Hepatocyte (in vitro differentiated cells): ENCODE measurements at regions not wholly inside any gene's neighbourhood (a gene's known extent, or its start where the extent isn't known, plus 50 kb on each side); places are given as distances from the start of the nearest gene placed in this dataset.

Source experiments
- DNase-seq: peaks from one replicate; pipeline ENCODE4 v3.0.0-alpha.2; 2016; ENCODE audit warnings: low spot score
- H2AFZ ChIP-seq: fragments of 200-600 bp; sonication (generic); 2 replicates; pipeline ENCODE4 v1.6.0; 2016; ENCODE audit warnings: antibody characterized with exemption, mild to moderate bottlenecking
- H3K27ac ChIP-seq: fragments of 200-600 bp; sonication (generic); 2 replicates; pipeline ENCODE4 v1.5.1; 2016; ENCODE audit warnings: mild to moderate bottlenecking
- H3K27me3 ChIP-seq: fragments of 200-600 bp; sonication (generic); 2 replicates; pipeline ENCODE4 v1.6.1; 2016
- H3K36me3 ChIP-seq: fragments of 200-600 bp; sonication (generic); replicated peaks from 2 replicates; pipeline ENCODE4 v1.5.1; 2016; ENCODE audit warnings: low read depth; ENCODE audit not compliant: insufficient read depth
- H3K4me1 ChIP-seq: fragments of 200-600 bp; sonication (generic); 2 replicates; pipeline ENCODE4 v1.5.1; 2016; ENCODE audit warnings: mild to moderate bottlenecking, moderate library complexity; ENCODE audit not compliant: insufficient read depth
- H3K4me2 ChIP-seq: fragments of 200-600 bp; sonication (generic); 2 replicates; pipeline ENCODE4 v1.6.0; 2016
- H3K4me3 ChIP-seq: fragments of 200-600 bp; sonication (generic); 2 replicates; pipeline ENCODE4 v1.5.1; 2016; ENCODE audit warnings: mild to moderate bottlenecking
- H3K79me2 ChIP-seq: fragments of 200-600 bp; sonication (generic); 2 replicates; pipeline ENCODE4 v1.6.0; 2017; ENCODE audit warnings: mild to moderate bottlenecking
- H3K9me2 ChIP-seq: fragments of 200-600 bp; sonication (generic); replicated peaks from 2 replicates; pipeline ENCODE4 v1.6.0; 2017; ENCODE audit warnings: mild to moderate bottlenecking; ENCODE audit not compliant: insufficient read depth
- H3K9me3 ChIP-seq: fragments of 200-600 bp; sonication (generic); 2 replicates; pipeline ENCODE4 v1.5.1; 2016; ENCODE audit warnings: low read depth, mild to moderate bottlenecking
- H4K20me1 ChIP-seq: fragments of 200-600 bp; sonication (generic); 2 replicates; pipeline ENCODE4 v1.6.0; 2016; ENCODE audit warnings: mild to moderate bottlenecking; ENCODE audit not compliant: insufficient read depth, poor library complexity, severe bottlenecking
- EZH2 ChIP-seq: fragments of 200-600 bp; sonication (generic); IDR thresholded peaks from 2 replicates; pipeline ENCODE4 v1.6.1; 2016; ENCODE audit warnings: antibody characterized with exemption, mild to moderate bottlenecking, borderline replicate concordance
- EZH2phosphoT487 ChIP-seq: fragments of 200-600 bp; sonication (generic); IDR thresholded peaks from one replicate; pipeline ENCODE4 v1.6.1; 2018; ENCODE audit warnings: antibody characterized with exemption, mild to moderate bottlenecking, low read depth, moderate library complexity; ENCODE audit not compliant: unreplicated experiment, severe bottlenecking
- WGBS: methylation state at CpG from one replicate; pipeline ENCODE4 v1.1.6; 2016; ENCODE audit warnings: low lambda C conversion rate; ENCODE audit errors: missing lambda C conversion rate; 5-methylcytosine and 5-hydroxymethylcytosine counted together
- TF ChIP-seq, protein P1 (sequence below): fragments of 200-600 bp; sonication (generic); IDR thresholded peaks from 2 replicates; pipeline ENCODE4 v1.5.1; 2016; ENCODE audit warnings: antibody characterized with exemption, mild to moderate bottlenecking; ENCODE audit not compliant: poor library complexity

DNA sequence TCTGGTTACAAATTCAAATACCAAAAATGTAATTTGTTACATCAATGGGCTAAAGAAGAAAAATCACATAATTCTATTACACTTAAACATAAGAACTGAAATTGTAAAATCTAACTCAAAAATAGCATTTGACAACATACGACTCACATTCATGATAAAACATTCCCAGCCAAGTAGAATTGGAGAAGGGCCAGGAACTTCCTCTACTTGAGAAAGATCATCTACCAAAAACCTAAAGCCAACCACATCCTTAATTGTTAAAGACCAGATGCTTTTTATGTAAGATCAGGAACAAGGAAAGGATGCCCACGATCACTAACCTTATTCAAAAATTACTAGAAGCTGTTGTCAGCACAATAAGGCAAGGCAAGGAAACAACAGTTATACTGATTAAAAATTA is 1819.8 kb upstream of the C9orf72 start:
- no peaks in the 10 kb centered on the region for H4K20me1 ChIP-seq
- 93% methylated on average over 2 of the region's 2 CpGs for WGBS
- DNase-seq = no peak

DNA sequence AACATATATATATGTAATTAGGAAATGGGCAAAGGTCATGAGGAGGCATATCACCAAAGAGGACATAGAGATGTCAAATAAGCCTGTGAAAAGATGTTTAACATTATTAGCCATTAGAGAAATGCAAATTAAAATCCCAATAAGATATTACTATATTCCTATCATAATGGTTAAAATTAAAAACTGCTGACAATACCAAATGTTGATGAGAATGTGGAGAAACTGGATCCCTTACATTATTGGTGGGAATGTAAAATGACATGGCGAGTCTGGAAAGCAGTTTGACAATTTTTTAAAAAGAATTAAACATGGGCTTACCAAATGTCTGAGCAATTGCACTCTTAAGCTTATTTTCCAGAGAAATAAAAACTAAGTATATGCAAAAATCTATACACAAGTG is 1821.6 kb upstream of the C9orf72 start:
- Histone ChIP-seq H3K9me3 (no peaks in the 10 kb centered on the region), H3K36me3 (no peaks in the 10 kb centered on the region), H3K4me2 (no peak overlapping the region), H3K4me3 (no peak overlapping the region), H3K27ac (no peak overlapping the region), H2AFZ (no peak overlapping the region), H4K20me1 (no peaks in the 10 kb centered on the region), H3K27me3 (no peaks in the 10 kb centered on the region), H3K79me2 (no peaks in the 10 kb centered on the region), H3K4me1 (no peaks in the 10 kb centered on the region), H3K9me2 (no peaks in the 10 kb centered on the region)
- no peak for DNase-seq
- 92% methylated on average over 1 of the region's 1 CpG for WGBS
- TF ChIP-seq EZH2 (no peak), EZH2phosphoT487 (no peak)
- TF ChIP-seq, protein P1, sequence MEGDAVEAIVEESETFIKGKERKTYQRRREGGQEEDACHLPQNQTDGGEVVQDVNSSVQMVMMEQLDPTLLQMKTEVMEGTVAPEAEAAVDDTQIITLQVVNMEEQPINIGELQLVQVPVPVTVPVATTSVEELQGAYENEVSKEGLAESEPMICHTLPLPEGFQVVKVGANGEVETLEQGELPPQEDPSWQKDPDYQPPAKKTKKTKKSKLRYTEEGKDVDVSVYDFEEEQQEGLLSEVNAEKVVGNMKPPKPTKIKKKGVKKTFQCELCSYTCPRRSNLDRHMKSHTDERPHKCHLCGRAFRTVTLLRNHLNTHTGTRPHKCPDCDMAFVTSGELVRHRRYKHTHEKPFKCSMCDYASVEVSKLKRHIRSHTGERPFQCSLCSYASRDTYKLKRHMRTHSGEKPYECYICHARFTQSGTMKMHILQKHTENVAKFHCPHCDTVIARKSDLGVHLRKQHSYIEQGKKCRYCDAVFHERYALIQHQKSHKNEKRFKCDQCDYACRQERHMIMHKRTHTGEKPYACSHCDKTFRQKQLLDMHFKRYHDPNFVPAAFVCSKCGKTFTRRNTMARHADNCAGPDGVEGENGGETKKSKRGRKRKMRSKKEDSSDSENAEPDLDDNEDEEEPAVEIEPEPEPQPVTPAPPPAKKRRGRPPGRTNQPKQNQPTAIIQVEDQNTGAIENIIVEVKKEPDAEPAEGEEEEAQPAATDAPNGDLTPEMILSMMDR = no peak

More for the DNA sequence above, 1819.8 kb upstream of the C9orf72 start:
- H3K4me1 ChIP-seq = no peaks in the 10 kb centered on the region
- no peak overlapping the region for H3K27ac ChIP-seq
- H3K9me3 ChIP-seq = no peaks in the 10 kb centered on the region
- no peaks in the 10 kb centered on the region for H3K9me2 ChIP-seq
- H3K4me3 ChIP-seq = no peak overlapping the region
- H3K36me3 ChIP-seq = no peaks in the 10 kb centered on the region
- H2AFZ ChIP-seq = no peak overlapping the region
- H3K4me2 ChIP-seq = no peak overlapping the region
- no peaks in the 10 kb centered on the region for H3K79me2 ChIP-seq
- H3K27me3 ChIP-seq = no peaks in the 10 kb centered on the region
- TF ChIP-seq EZH2phosphoT487 (no peak), EZH2 (no peak)
- TF ChIP-seq, protein P1 = no peak

DNA sequence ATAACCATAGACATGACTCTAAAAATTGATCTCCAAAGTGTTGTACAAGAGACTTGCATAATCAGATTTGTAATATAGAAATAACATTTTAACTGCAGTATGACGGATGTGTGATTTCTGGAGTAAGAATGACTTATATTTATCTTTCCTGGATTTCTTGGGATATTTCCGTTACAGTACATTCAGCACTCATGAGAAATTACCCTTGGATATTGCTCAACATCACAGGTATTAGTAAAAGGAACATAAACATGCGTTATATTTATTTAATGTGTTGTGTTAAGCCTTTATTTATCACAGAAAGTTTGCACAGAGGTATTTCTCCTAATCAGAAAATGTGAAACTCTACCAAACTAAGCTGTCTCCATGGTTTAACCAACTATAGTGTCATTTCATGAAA is 1823.9 kb upstream of the C9orf72 start:
- no peaks in the 10 kb centered on the region for H4K20me1 ChIP-seq

More for the DNA sequence above, 1823.9 kb upstream of the C9orf72 start:
- no peaks in the 10 kb centered on the region for H3K36me3 ChIP-seq
- H2AFZ ChIP-seq = no peak overlapping the region
- no peaks in the 10 kb centered on the region for H3K9me3 ChIP-seq
- H3K79me2 ChIP-seq = no peaks in the 10 kb centered on the region
- no peak overlapping the region for H3K4me3 ChIP-seq
- H3K9me2 ChIP-seq = no peaks in the 10 kb centered on the region
- DNase-seq = no peak
- H3K27ac ChIP-seq = no peak overlapping the region
- no peaks in the 10 kb centered on the region for H3K27me3 ChIP-seq
- no peak overlapping the region for H3K4me2 ChIP-seq
- WGBS = 87% methylated on average over 3 of the region's 3 CpGs
- no peak for TF ChIP-seq EZH2phosphoT487
- no peak for TF ChIP-seq EZH2
- TF ChIP-seq, protein P1 = no peak
- no peaks in the 10 kb centered on the region for H3K4me1 ChIP-seq
